Left ventricle myocardium inferior (tissue), 1 donor: ENCODE measurements at regions not wholly inside any gene's neighbourhood (a gene's known extent, or its start where the extent isn't known, plus 50 kb on each side); places are given as distances from the start of the nearest gene placed in this dataset.
A peak's percentile ranks its signal among the peaks of the same experiment; 100 is the strongest.
"Not testable (repeated sequence)": the region's sequence is repeated elsewhere in the genome, so short reads cannot be mapped to it uniquely, and the experiment has no call there.

ENCODE experiments used
- DNase-seq: peaks from one replicate; pipeline ENCODE4 v3.0.0-alpha.2; 2020
- H3K27ac ChIP-seq: fragments of 200-600 bp; replicated peaks from 2 replicates; pipeline ENCODE4 v1.8.0; 2021
- H3K27me3 ChIP-seq: fragments of 200-600 bp; 2 replicates; pipeline ENCODE4 v1.8.0; 2021; ENCODE audit warnings: low read depth
- H3K36me3 ChIP-seq: fragments of 200-600 bp; 2 replicates; pipeline ENCODE4 v1.8.0; 2021
- H3K4me1 ChIP-seq: fragments of 200-600 bp; 2 replicates; pipeline ENCODE4 v1.8.0; 2021
- H3K4me3 ChIP-seq: fragments of 200-600 bp; 2 replicates; pipeline ENCODE4 v1.8.0; 2021; ENCODE audit warnings: mild to moderate bottlenecking, moderate library complexity
- H3K9me3 ChIP-seq: fragments of 200-600 bp; replicated peaks from 2 replicates; pipeline ENCODE4 v1.8.0; 2021
- CTCF ChIP-seq: fragments of 200-600 bp; IDR thresholded peaks from 2 replicates; pipeline ENCODE4 v1.8.0; 2021; ENCODE audit warnings: antibody characterized with exemption, mild to moderate bottlenecking, borderline replicate concordance
- intact Hi-C: fragments of 100-400 bp; cut with micrococcal nuclease; formaldehyde crosslinking; loops from one replicate; pipeline ENCODE4 v1.11.0; 2022
- donor health status: DM: no; HTN: yes; CAD: no; lungs with severe emphysema.

DNA sequence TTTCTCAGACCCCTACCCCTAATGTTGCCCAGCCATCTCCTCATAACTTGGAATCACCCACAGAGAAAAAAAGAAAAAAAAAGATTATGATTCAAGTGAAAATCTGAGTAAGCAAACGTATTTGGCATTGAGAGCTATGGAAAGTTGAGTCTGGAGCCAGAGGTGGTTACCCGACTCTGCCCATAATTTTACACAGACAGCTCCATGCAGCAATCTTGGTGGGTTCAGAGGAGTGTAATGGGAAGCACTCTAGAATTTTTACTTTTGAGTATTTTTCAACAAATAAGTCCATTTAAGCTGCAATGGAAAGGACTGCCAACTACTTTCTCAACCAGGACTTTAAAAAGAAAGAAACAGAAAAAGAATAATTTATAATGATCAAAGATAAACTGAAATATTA is 62.7 kb downstream of the ZC3H11B start:
- DNase-seq: no peak
- intact Hi-C loops: no loop called here
- Histone ChIP-seq H3K36me3 (no peaks in the 10 kb centered on the region), H3K4me1 (no peaks in the 10 kb centered on the region), H3K9me3 (no peaks in the 10 kb centered on the region), H3K27ac (no peak overlapping the region), H3K4me3 (no peak overlapping the region), H3K27me3 (no peaks in the 10 kb centered on the region)
- TF ChIP-seq CTCF: no peak

GRCh38 chr1:219549215-219549614 is 63.7 kb downstream of the ZC3H11B start:
- Histone ChIP-seq H3K4me3 (no peak overlapping the region), H3K27me3 (no peaks in the 10 kb centered on the region), H3K27ac (no peak overlapping the region), H3K9me3 (no peaks in the 10 kb centered on the region), H3K4me1 (no peaks in the 10 kb centered on the region), H3K36me3 (no peaks in the 10 kb centered on the region)
- DNase-seq: no peak
- intact Hi-C loops: no loop called here
- no peak for TF ChIP-seq CTCF

DNA sequence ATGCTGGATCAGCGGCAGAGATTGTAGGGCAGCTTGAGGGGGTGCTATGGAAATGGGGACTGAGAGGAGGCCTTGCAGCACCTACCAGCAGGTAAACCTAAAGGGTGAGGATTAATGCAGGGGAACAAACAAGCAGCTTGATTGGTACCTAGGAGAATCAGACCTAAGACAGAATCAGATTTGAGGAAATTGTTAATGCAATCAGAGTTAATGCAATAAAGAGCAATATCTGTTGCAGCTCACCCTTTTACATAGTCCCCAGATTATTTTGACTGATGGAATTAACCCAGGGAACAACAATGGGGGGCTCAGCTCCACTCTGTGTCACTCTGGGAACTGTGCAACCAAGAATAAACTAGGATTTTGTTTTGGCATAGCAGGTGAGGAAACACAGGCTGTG is 64.5 kb downstream of the ZC3H11B start:
- H3K4me1 ChIP-seq: no peaks in the 10 kb centered on the region
- H3K4me3 ChIP-seq: no peak overlapping the region
- H3K9me3 ChIP-seq: no peaks in the 10 kb centered on the region
- no peak overlapping the region for H3K27ac ChIP-seq
- H3K27me3 ChIP-seq: no peaks in the 10 kb centered on the region
- no peak for TF ChIP-seq CTCF
- intact Hi-C loops: no loop called here
- no peaks in the 10 kb centered on the region for H3K36me3 ChIP-seq
- no peak for DNase-seq

GRCh38 chr1:219545756-219546155 is 67.1 kb downstream of the ZC3H11B start:
- intact Hi-C loops, H3K9me3 ChIP-seq, H3K4me3 ChIP-seq, H3K27ac ChIP-seq, H3K36me3 ChIP-seq, H3K4me1 ChIP-seq, DNase-seq, H3K27me3 ChIP-seq: not testable (repeated sequence)

- no peaks in the 10 kb centered on the region for H3K36me3 ChIP-seq
- H3K27ac ChIP-seq: no peak overlapping the region
- no peaks in the 10 kb centered on the region for H3K9me3 ChIP-seq
- peak; percentile 48 for TF ChIP-seq CTCF
- H3K4me3 ChIP-seq: no peak overlapping the region
- H3K27me3 ChIP-seq: no peaks in the 10 kb centered on the region
- DNase-seq: no peak
- intact Hi-C loops: no loop called here
- H3K4me1 ChIP-seq: no peaks in the 10 kb centered on the region
Observed at GRCh38 chr1:219544163-219544846, 68.6 kb downstream of the ZC3H11B start.

GRCh38 chr1:219542828-219543518 is 69.9 kb downstream of the ZC3H11B start:
- Histone ChIP-seq H3K27me3 (no peaks in the 10 kb centered on the region), H3K36me3 (no peaks in the 10 kb centered on the region), H3K4me1 (no peaks in the 10 kb centered on the region), H3K4me3 (no peak overlapping the region), H3K9me3 (no peaks in the 10 kb centered on the region), H3K27ac (no peak overlapping the region)
- intact Hi-C loops: no loop called here
- DNase-seq: no peak
- no peak for TF ChIP-seq CTCF
